Retinal pigment epithelial cell (primary cell): ENCODE measurements at regions not wholly inside any gene's neighbourhood (a gene's known extent, or its start where the extent isn't known, plus 50 kb on each side); places are given as distances from the start of the nearest gene placed in this dataset.

ENCODE experiments used
- DNase-seq: peaks from one replicate; pipeline ENCODE4 v3.0.0-alpha.2; 2010; ENCODE audit warnings: low read depth
- H3K4me3 ChIP-seq: 2 replicates; pipeline ENCODE4 v1.5.1; 2011; ENCODE audit warnings: mild to moderate bottlenecking, low read length, control low read depth, moderate library complexity
- CTCF ChIP-seq: conservative IDR thresholded peaks from 2 replicates; pipeline ENCODE4 v1.5.1; 2011; ENCODE audit warnings: low read depth, low read length, control low read depth, inconsistent platforms

- TF ChIP-seq CTCF: no peak
- H3K4me3 ChIP-seq: no peak overlapping the region
- no peak for DNase-seq
These were observed 63.0 kb upstream of the TPRG1 start for GRCh38 chr3:189108735-189109134.

GRCh38 chr3:189109145-189109544, 62.6 kb upstream of the TPRG1 start:
- TF ChIP-seq CTCF: no peak
- no peak overlapping the region for H3K4me3 ChIP-seq
- DNase-seq: no peak

- no peak for TF ChIP-seq CTCF
- no peak overlapping the region for H3K4me3 ChIP-seq
- no peak for DNase-seq
These were observed 54.7 kb upstream of the TPRG1 start for GRCh38 chr3:189117087-189117486.

- no peak for TF ChIP-seq CTCF
- no peak overlapping the region for H3K4me3 ChIP-seq
- DNase-seq: no peak
These were observed 52.9 kb upstream of the TPRG1 start for GRCh38 chr3:189118896-189119295.

GRCh38 chr3:189119950-189120349, 51.8 kb upstream of the TPRG1 start:
- no peak for DNase-seq
- TF ChIP-seq CTCF: no peak
- no peak overlapping the region for H3K4me3 ChIP-seq

- no peak for TF ChIP-seq CTCF
- H3K4me3 ChIP-seq: no peak overlapping the region
- no peak for DNase-seq
These were observed 50.7 kb upstream of the TPRG1 start for GRCh38 chr3:189121092-189121491.
